ENCODE measurements at regions not wholly inside any gene's neighbourhood (a gene's known extent, or its start where the extent isn't known, plus 50 kb on each side); places are given as distances from the start of the nearest gene placed in this dataset.

DNA sequence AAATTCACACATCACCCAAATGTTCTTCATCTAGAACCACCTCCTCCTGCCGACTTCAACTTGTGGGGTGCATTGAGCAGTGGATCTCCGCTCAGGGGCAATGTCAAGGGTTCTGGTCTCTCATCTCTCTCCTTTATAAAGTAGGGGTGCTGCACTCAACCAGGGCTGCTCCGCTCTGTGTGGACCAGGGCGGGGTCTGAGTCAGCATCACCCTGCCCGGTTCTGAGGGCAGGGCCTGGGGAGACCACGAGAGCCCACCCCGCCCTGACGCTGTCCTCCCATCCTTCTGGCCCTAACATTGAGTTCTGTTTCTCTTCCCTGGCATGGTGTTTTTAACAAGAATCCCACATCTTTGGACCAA is 311.6 kb upstream of the DIO3 start:
- Histone ChIP-seq H3K9me3 (ENCODE audit: low read length) (no peaks in the 10 kb centered on the region), H4K20me1 (ENCODE audit: insufficient read depth, low read length) (no peaks in the 10 kb centered on the region), H3K27ac (ENCODE audit: low read depth, low read length, poor library complexity, severe bottlenecking) (no peak overlapping the region), H3K4me1 (ENCODE audit: insufficient read depth, low read length, poor library complexity, severe bottlenecking) (no peaks in the 10 kb centered on the region), H3K4me2 (ENCODE audit: low read length) (no peak overlapping the region), H3K9me2 (ENCODE audit: insufficient read depth, low read length) (no peaks in the 10 kb centered on the region), H3K36me3 (ENCODE audit: insufficient read depth, low read length) (no peaks in the 10 kb centered on the region), H3K4me3 (ENCODE audit: low read depth, low read length, poor library complexity, severe bottlenecking) (no peak overlapping the region), H2AFZ (ENCODE audit: low read length) (no peak overlapping the region), H3K79me2 (ENCODE audit: insufficient read depth, low read depth, low read length) (no peaks in the 10 kb centered on the region)
- POLR2A ChIA-PET = no interaction called here
- BruUV-seq (replicated peaks) = no TSS peak
- intact Hi-C loops (cut with micrococcal nuclease; ENCODE audit: unreplicated experiment) = no loop called here
- CTCF ChIA-PET (ENCODE audit: unreplicated experiment) = no interaction called here
- TF ChIP-seq, protein P1, sequence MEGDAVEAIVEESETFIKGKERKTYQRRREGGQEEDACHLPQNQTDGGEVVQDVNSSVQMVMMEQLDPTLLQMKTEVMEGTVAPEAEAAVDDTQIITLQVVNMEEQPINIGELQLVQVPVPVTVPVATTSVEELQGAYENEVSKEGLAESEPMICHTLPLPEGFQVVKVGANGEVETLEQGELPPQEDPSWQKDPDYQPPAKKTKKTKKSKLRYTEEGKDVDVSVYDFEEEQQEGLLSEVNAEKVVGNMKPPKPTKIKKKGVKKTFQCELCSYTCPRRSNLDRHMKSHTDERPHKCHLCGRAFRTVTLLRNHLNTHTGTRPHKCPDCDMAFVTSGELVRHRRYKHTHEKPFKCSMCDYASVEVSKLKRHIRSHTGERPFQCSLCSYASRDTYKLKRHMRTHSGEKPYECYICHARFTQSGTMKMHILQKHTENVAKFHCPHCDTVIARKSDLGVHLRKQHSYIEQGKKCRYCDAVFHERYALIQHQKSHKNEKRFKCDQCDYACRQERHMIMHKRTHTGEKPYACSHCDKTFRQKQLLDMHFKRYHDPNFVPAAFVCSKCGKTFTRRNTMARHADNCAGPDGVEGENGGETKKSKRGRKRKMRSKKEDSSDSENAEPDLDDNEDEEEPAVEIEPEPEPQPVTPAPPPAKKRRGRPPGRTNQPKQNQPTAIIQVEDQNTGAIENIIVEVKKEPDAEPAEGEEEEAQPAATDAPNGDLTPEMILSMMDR (conservative IDR thresholded peaks at IDR 0.05; ENCODE audit: low read length) = no peak
- TF ChIP-seq EZH2phosphoT487 (IDR thresholded peaks at IDR 0.05; ENCODE audit: borderline replicate concordance, low read depth, low read length) = no peak
- no peak for DNase-seq (ENCODE audit: low spot score)

DNA sequence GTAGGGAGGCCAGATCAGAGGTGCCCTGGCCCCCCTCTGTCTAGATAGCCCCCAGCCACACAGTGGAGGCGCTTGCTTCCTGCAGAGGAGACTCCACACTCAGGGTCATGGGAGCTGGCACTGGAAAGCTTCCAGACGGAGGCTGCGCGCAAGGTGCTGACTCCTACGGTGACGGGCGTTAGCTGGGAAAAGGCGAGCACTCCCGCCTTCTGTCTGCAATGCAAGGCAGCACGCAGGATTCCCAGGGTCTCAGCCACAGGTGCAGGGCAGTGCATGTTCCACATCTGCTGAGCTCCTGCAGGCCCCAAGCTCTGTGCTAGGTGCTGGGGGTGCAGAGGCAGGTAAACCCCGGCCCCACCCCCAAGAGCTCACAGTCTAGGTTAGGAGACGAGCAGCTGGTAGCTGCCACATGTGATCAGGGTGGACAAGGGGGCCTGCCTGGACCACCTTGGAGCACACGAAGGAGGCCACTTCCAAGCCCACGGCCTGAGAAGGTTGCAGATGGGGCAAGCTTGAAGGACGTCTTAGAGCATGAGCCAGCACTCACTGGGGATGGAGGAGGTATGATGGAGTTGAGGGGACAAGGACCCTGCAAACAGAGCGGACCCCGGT is 310.9 kb upstream of the DIO3 start:
- Histone ChIP-seq H3K9me2 (ENCODE audit: insufficient read depth, low read length) (no peaks in the 10 kb centered on the region), H3K79me2 (ENCODE audit: insufficient read depth, low read depth, low read length) (no peaks in the 10 kb centered on the region), H3K4me3 (ENCODE audit: low read depth, low read length, poor library complexity, severe bottlenecking) (no peak overlapping the region), H3K4me2 (ENCODE audit: low read length) (no peak overlapping the region), H3K27ac (ENCODE audit: low read depth, low read length, poor library complexity, severe bottlenecking) (no peak overlapping the region), H3K4me1 (ENCODE audit: insufficient read depth, low read length, poor library complexity, severe bottlenecking) (no peaks in the 10 kb centered on the region), H4K20me1 (ENCODE audit: insufficient read depth, low read length) (no peaks in the 10 kb centered on the region), H3K9me3 (ENCODE audit: low read length) (no peaks in the 10 kb centered on the region), H3K36me3 (ENCODE audit: insufficient read depth, low read length) (no peaks in the 10 kb centered on the region), H2AFZ (ENCODE audit: low read length) (no peak overlapping the region)
- ChIA-PET CTCF (ENCODE audit: unreplicated experiment) (no interaction called here), POLR2A (no interaction called here)
- no peak for TF ChIP-seq EZH2phosphoT487 (IDR thresholded peaks at IDR 0.05; ENCODE audit: borderline replicate concordance, low read depth, low read length)
- TF ChIP-seq, protein P1 (conservative IDR thresholded peaks at IDR 0.05; ENCODE audit: low read length) = no peak
- DNase-seq (ENCODE audit: low spot score) = no peak
- intact Hi-C loops (cut with micrococcal nuclease; ENCODE audit: unreplicated experiment) = no loop called here
- BruUV-seq (replicated peaks) = no TSS peak

DNA sequence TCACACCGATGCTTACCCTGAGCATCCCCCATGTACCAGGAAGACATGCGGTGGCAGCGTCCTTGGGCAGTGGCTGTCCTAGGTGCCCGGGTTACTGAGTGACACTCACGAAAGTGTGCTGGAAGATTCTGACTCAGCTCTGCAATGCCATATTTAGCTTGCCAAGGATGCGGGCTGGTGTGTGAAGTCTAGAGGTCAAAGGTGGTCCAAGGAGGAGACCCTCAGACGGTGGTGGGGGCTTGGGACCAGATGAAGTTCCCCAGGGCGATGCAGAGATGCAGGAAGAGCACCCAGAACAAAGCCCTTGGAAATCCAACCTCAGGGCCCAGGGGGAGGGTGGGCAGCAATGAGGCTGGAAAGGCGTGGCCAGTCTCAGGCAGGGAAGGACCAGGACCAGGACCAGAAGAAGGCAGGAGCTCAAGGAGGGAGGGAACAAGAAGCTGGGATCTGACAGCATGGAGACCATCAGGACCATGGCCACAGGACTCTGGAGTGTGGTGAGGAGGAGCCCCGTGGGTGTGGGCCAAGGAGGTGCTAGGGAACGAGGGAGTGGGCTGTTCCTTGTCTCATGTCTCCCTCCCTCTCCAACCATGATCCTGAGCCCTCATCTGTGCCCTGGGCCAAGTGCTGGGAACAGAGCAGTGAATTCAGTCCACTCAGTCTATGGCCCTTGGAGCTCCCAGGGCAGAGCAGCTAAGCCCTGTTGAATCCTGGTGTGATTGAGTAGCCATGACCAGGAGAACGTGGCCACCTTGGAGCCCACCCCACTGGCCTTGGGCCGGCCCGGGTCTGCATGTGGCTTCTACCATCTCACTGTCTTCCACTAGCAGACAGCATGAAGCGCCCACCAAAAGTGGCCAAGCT is 310.1 kb upstream of the DIO3 start:
- ChIA-PET CTCF (ENCODE audit: unreplicated experiment) (no interaction called here), POLR2A (no interaction called here)

More for the DNA sequence above, 310.1 kb upstream of the DIO3 start:
- no TSS peak for BruUV-seq (replicated peaks)
- Histone ChIP-seq H3K4me3 (ENCODE audit: low read depth, low read length, poor library complexity, severe bottlenecking) (no peak overlapping the region), H2AFZ (ENCODE audit: low read length) (no peak overlapping the region), H3K36me3 (ENCODE audit: insufficient read depth, low read length) (no peaks in the 10 kb centered on the region), H3K27ac (ENCODE audit: low read depth, low read length, poor library complexity, severe bottlenecking) (no peak overlapping the region), H3K9me2 (ENCODE audit: insufficient read depth, low read length) (no peaks in the 10 kb centered on the region), H3K79me2 (ENCODE audit: insufficient read depth, low read depth, low read length) (no peaks in the 10 kb centered on the region), H3K4me1 (ENCODE audit: insufficient read depth, low read length, poor library complexity, severe bottlenecking) (no peaks in the 10 kb centered on the region), H4K20me1 (ENCODE audit: insufficient read depth, low read length) (no peaks in the 10 kb centered on the region), H3K4me2 (ENCODE audit: low read length) (no peak overlapping the region), H3K9me3 (ENCODE audit: low read length) (no peaks in the 10 kb centered on the region)
- intact Hi-C loops (cut with micrococcal nuclease; ENCODE audit: unreplicated experiment) = no loop called here
- no peak for DNase-seq (ENCODE audit: low spot score)
- TF ChIP-seq, protein P1 (conservative IDR thresholded peaks at IDR 0.05; ENCODE audit: low read length) = no peak
- TF ChIP-seq EZH2phosphoT487 (IDR thresholded peaks at IDR 0.05; ENCODE audit: borderline replicate concordance, low read depth, low read length) = no peak

Measured in OCI-LY7 (cell line).